ENCODE measurements at regions not wholly inside any gene's neighbourhood (a gene's known extent, or its start where the extent isn't known, plus 50 kb on each side); places are given as distances from the start of the nearest gene placed in this dataset.

- H3K27me3 ChIP-seq (ENCODE audit: insufficient read depth, poor library complexity, severe bottlenecking), result no peaks in the 10 kb centered on the region
- H3K4me3 ChIP-seq (replicated peaks; ENCODE audit: insufficient read depth, low read length), result no peak overlapping the region
- TF ChIP-seq, protein P1, sequence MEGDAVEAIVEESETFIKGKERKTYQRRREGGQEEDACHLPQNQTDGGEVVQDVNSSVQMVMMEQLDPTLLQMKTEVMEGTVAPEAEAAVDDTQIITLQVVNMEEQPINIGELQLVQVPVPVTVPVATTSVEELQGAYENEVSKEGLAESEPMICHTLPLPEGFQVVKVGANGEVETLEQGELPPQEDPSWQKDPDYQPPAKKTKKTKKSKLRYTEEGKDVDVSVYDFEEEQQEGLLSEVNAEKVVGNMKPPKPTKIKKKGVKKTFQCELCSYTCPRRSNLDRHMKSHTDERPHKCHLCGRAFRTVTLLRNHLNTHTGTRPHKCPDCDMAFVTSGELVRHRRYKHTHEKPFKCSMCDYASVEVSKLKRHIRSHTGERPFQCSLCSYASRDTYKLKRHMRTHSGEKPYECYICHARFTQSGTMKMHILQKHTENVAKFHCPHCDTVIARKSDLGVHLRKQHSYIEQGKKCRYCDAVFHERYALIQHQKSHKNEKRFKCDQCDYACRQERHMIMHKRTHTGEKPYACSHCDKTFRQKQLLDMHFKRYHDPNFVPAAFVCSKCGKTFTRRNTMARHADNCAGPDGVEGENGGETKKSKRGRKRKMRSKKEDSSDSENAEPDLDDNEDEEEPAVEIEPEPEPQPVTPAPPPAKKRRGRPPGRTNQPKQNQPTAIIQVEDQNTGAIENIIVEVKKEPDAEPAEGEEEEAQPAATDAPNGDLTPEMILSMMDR (IDR thresholded peaks at IDR 0.05; ENCODE audit: insufficient read depth, low read length), result no peak
- TF ChIP-seq POLR2AphosphoS5 (IDR thresholded peaks at IDR 0.05; ENCODE audit: low read depth) (no peak), GABPA (IDR thresholded peaks at IDR 0.05; ENCODE audit: low read depth) (no peak), SPI1 (IDR thresholded peaks at IDR 0.05; ENCODE audit: borderline replicate concordance, low read depth) (no peak)
- TF ChIP-seq, protein P2, sequence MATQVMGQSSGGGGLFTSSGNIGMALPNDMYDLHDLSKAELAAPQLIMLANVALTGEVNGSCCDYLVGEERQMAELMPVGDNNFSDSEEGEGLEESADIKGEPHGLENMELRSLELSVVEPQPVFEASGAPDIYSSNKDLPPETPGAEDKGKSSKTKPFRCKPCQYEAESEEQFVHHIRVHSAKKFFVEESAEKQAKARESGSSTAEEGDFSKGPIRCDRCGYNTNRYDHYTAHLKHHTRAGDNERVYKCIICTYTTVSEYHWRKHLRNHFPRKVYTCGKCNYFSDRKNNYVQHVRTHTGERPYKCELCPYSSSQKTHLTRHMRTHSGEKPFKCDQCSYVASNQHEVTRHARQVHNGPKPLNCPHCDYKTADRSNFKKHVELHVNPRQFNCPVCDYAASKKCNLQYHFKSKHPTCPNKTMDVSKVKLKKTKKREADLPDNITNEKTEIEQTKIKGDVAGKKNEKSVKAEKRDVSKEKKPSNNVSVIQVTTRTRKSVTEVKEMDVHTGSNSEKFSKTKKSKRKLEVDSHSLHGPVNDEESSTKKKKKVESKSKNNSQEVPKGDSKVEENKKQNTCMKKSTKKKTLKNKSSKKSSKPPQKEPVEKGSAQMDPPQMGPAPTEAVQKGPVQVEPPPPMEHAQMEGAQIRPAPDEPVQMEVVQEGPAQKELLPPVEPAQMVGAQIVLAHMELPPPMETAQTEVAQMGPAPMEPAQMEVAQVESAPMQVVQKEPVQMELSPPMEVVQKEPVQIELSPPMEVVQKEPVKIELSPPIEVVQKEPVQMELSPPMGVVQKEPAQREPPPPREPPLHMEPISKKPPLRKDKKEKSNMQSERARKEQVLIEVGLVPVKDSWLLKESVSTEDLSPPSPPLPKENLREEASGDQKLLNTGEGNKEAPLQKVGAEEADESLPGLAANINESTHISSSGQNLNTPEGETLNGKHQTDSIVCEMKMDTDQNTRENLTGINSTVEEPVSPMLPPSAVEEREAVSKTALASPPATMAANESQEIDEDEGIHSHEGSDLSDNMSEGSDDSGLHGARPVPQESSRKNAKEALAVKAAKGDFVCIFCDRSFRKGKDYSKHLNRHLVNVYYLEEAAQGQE (IDR thresholded peaks at IDR 0.05; ENCODE audit: insufficient replicate concordance, low read depth), result no peak
- DNase-seq (ENCODE audit: low read depth in 1 of 2, low spot score in 1 of 2), result no peak
- H3K27ac ChIP-seq (replicated peaks), result no peak overlapping the region
These were observed 155.3 kb upstream of the STXBP5 start for GRCh38 chr6:147048930-147049329.

GRCh38 chr6:147053311-147053921, 150.8 kb upstream of the STXBP5 start:
- no peak for DNase-seq (ENCODE audit: low read depth in 1 of 2, low spot score in 1 of 2)
- Histone ChIP-seq H3K4me3 (replicated peaks; ENCODE audit: insufficient read depth, low read length) (no peak overlapping the region), H3K27ac (replicated peaks) (no peak overlapping the region), H3K27me3 (ENCODE audit: insufficient read depth, poor library complexity, severe bottlenecking) (no peaks in the 10 kb centered on the region)
- TF ChIP-seq, protein P1 (IDR thresholded peaks at IDR 0.05; ENCODE audit: insufficient read depth, low read length), result no peak
- TF ChIP-seq POLR2AphosphoS5 (IDR thresholded peaks at IDR 0.05; ENCODE audit: low read depth), result no peak
- TF ChIP-seq SPI1 (IDR thresholded peaks at IDR 0.05; ENCODE audit: borderline replicate concordance, low read depth), result no peak
- TF ChIP-seq, protein P2 (IDR thresholded peaks at IDR 0.05; ENCODE audit: insufficient replicate concordance, low read depth), result no peak
- TF ChIP-seq GABPA (IDR thresholded peaks at IDR 0.05; ENCODE audit: low read depth), result no peak

GRCh38 chr6:147054158-147054557, 150.1 kb upstream of the STXBP5 start:
- Histone ChIP-seq H3K4me3 (replicated peaks; ENCODE audit: insufficient read depth, low read length) (no peak overlapping the region), H3K27me3 (ENCODE audit: insufficient read depth, poor library complexity, severe bottlenecking) (no peaks in the 10 kb centered on the region), H3K27ac (replicated peaks) (no peak overlapping the region)
- DNase-seq (ENCODE audit: low read depth in 1 of 2, low spot score in 1 of 2), result no peak
- TF ChIP-seq, protein P2 (IDR thresholded peaks at IDR 0.05; ENCODE audit: insufficient replicate concordance, low read depth), result no peak
- no peak for TF ChIP-seq POLR2AphosphoS5 (IDR thresholded peaks at IDR 0.05; ENCODE audit: low read depth)
- TF ChIP-seq SPI1 (IDR thresholded peaks at IDR 0.05; ENCODE audit: borderline replicate concordance, low read depth), result no peak
- TF ChIP-seq GABPA (IDR thresholded peaks at IDR 0.05; ENCODE audit: low read depth), result no peak
- TF ChIP-seq, protein P1 (IDR thresholded peaks at IDR 0.05; ENCODE audit: insufficient read depth, low read length), result no peak
